Endothelial cell of umbilical vein (primary cell): ENCODE measurements at regions not wholly inside any gene's neighbourhood (a gene's known extent, or its start where the extent isn't known, plus 50 kb on each side); places are given as distances from the start of the nearest gene placed in this dataset.

ENCODE experiments used
- CTCF ChIP-seq, 2 donors: IDR thresholded peaks; 1 replicate in 1 of 2; 2 replicates in 1 of 2; pipeline ENCODE4 v1.5.1; 2011; ENCODE audit warnings: low read length in 2 of 2, mild to moderate bottlenecking in 2 of 2, moderate library complexity in 2 of 2, control low read depth in 1 of 2, inconsistent platforms in 1 of 2, low read depth in 1 of 2; ENCODE audit not compliant: insufficient read depth in 1 of 2; ENCODE audit errors: extremely low read depth in 1 of 2
- JUN ChIP-seq: IDR thresholded peaks from 2 replicates; pipeline ENCODE4 v1.6.1; 2011; ENCODE audit warnings: borderline replicate concordance, low read depth; ENCODE audit not compliant: insufficient read length, insufficient read depth
- POLR2AphosphoS5 ChIP-seq: IDR thresholded peaks from 2 replicates; pipeline ENCODE4 v1.6.1; 2012; ENCODE audit warnings: low read depth, mild to moderate bottlenecking, control low read depth, low read length, moderate library complexity; ENCODE audit not compliant: insufficient read depth

GRCh38 chr18:66438711-66439536, 165.0 kb downstream of the CDH19 start:
- no peak for TF ChIP-seq CTCF (IDR thresholded peaks at IDR 0.05; ENCODE audit: extremely low read depth in 1 of 2, insufficient read depth in 1 of 2, low read depth in 1 of 2, low read length in 2 of 2)
- TF ChIP-seq POLR2AphosphoS5: no peak
- TF ChIP-seq JUN: no peak
